Activated T-cell treated with anti-CD3 and anti-CD28 coated beads, Interleukin-2, amount 50 U/mL, for 4 hours (primary cell): ENCODE measurements at regions not wholly inside any gene's neighbourhood (a gene's known extent, or its start where the extent isn't known, plus 50 kb on each side); places are given as distances from the start of the nearest gene placed in this dataset.

Source experiments
- ATAC-seq, 2 donors: fragments of 200-7000 bp; cut with Tn5 transposase; one replicate each; pipeline ENCODE4 v1.10.0; 2021
- DNase-seq: peaks from one replicate; pipeline ENCODE4 v3.0.0-alpha.2; 2020
- H3K27me3 Mint-ChIP-seq: one replicate; pipeline ENCODE4 v1.8.0; 2021; ENCODE audit warnings: low read depth, mixed read lengths
- H3K36me3 Mint-ChIP-seq: one replicate; pipeline ENCODE4 v1.8.0; 2022; ENCODE audit warnings: mixed read lengths; ENCODE audit not compliant: insufficient read depth
- H3K4me1 Mint-ChIP-seq: one replicate; pipeline ENCODE4 v1.8.0; 2021; ENCODE audit warnings: low read depth, mixed read lengths
- H3K4me3 Mint-ChIP-seq: one replicate; pipeline ENCODE4 v1.8.0; 2021; ENCODE audit warnings: mild to moderate bottlenecking, moderate library complexity, mixed read lengths
- H3K9me3 Mint-ChIP-seq: one replicate; pipeline ENCODE4 v1.8.0; 2021; ENCODE audit warnings: mixed read lengths

- H3K4me1 Mint-ChIP-seq: no peaks in the 10 kb centered on the region
- H3K9me3 Mint-ChIP-seq: peaks cover 6% of the 10 kb centered on the region
- ATAC-seq: no peak
Measured at GRCh38 chr13:62629618-62630017, 1214.0 kb upstream of the PCDH20 start.

GRCh38 chr13:62627226-62627625, 1211.6 kb upstream of the PCDH20 start:
- ATAC-seq (no peak), DNase-seq (no peak)
- H3K9me3 Mint-ChIP-seq: peaks cover 6% of the 10 kb centered on the region
- H3K36me3 Mint-ChIP-seq: no peaks in the 10 kb centered on the region
- H3K4me3 Mint-ChIP-seq: no peak overlapping the region
- H3K4me1 Mint-ChIP-seq: no peaks in the 10 kb centered on the region
- H3K27me3 Mint-ChIP-seq: no peaks in the 10 kb centered on the region

More at GRCh38 chr13:62629618-62630017, 1214.0 kb upstream of the PCDH20 start:
- H3K4me3 Mint-ChIP-seq: no peak overlapping the region
- no peak for DNase-seq
- H3K27me3 Mint-ChIP-seq: no peaks in the 10 kb centered on the region
- H3K36me3 Mint-ChIP-seq: no peaks in the 10 kb centered on the region

- peaks cover 6% of the 10 kb centered on the region for H3K9me3 Mint-ChIP-seq
- H3K27me3 Mint-ChIP-seq: no peaks in the 10 kb centered on the region
- ATAC-seq: no peak
- no peak for DNase-seq
- H3K4me3 Mint-ChIP-seq: no peak overlapping the region
- no peaks in the 10 kb centered on the region for H3K4me1 Mint-ChIP-seq
- no peaks in the 10 kb centered on the region for H3K36me3 Mint-ChIP-seq
Measured at GRCh38 chr13:62626771-62627170, 1211.1 kb upstream of the PCDH20 start.

- DNase-seq (no peak), ATAC-seq (no peak)
- Mint-ChIP-seq H3K4me3 (no peak overlapping the region), H3K36me3 (no peaks in the 10 kb centered on the region), H3K4me1 (no peaks in the 10 kb centered on the region), H3K9me3 (peaks cover 6% of the 10 kb centered on the region), H3K27me3 (no peaks in the 10 kb centered on the region)
Measured at GRCh38 chr13:62625214-62625881, 1209.7 kb upstream of the PCDH20 start.

GRCh38 chr13:62613819-62614218, 1198.2 kb upstream of the PCDH20 start:
- Mint-ChIP-seq H3K4me3 (no peak overlapping the region), H3K27me3 (no peaks in the 10 kb centered on the region), H3K4me1 (no peaks in the 10 kb centered on the region), H3K36me3 (no peaks in the 10 kb centered on the region), H3K9me3 (peaks cover 13% of the 10 kb centered on the region)
- DNase-seq (no peak), ATAC-seq (no peak)

- no peaks in the 10 kb centered on the region for H3K27me3 Mint-ChIP-seq
- no peak overlapping the region for H3K4me3 Mint-ChIP-seq
- no peak for ATAC-seq
- no peaks in the 10 kb centered on the region for H3K4me1 Mint-ChIP-seq
- no peak for DNase-seq
- H3K36me3 Mint-ChIP-seq: no peaks in the 10 kb centered on the region
- peaks cover 16% of the 10 kb centered on the region for H3K9me3 Mint-ChIP-seq
Measured at GRCh38 chr13:62611343-62611742, 1195.7 kb upstream of the PCDH20 start.

- peaks cover 12% of the 10 kb centered on the region for H3K9me3 Mint-ChIP-seq
- no peaks in the 10 kb centered on the region for H3K36me3 Mint-ChIP-seq
- ATAC-seq: no peak
- no peak overlapping the region for H3K4me3 Mint-ChIP-seq
- no peaks in the 10 kb centered on the region for H3K27me3 Mint-ChIP-seq
- no peaks in the 10 kb centered on the region for H3K4me1 Mint-ChIP-seq
- no peak for DNase-seq
Measured at GRCh38 chr13:62598708-62599107, 1183.1 kb upstream of the PCDH20 start.

- Mint-ChIP-seq H3K27me3 (no peaks in the 10 kb centered on the region), H3K4me3 (no peak overlapping the region), H3K9me3 (peaks cover 10% of the 10 kb centered on the region), H3K36me3 (no peaks in the 10 kb centered on the region), H3K4me1 (no peaks in the 10 kb centered on the region)
- ATAC-seq: no peak
- no peak for DNase-seq
Measured at GRCh38 chr13:62595976-62596375, 1180.3 kb upstream of the PCDH20 start.

- Mint-ChIP-seq H3K27me3 (no peaks in the 10 kb centered on the region), H3K9me3 (peaks cover 18% of the 10 kb centered on the region), H3K4me3 (no peak overlapping the region), H3K36me3 (no peaks in the 10 kb centered on the region), H3K4me1 (no peaks in the 10 kb centered on the region)
- no peak for DNase-seq
- ATAC-seq: no peak
Measured at GRCh38 chr13:62593804-62594203, 1178.2 kb upstream of the PCDH20 start.

GRCh38 chr13:62583466-62583865, 1167.8 kb upstream of the PCDH20 start:
- no peak overlapping the region for H3K4me3 Mint-ChIP-seq
- H3K9me3 Mint-ChIP-seq: peaks cover 5% of the 10 kb centered on the region
- no peak for ATAC-seq
- no peaks in the 10 kb centered on the region for H3K36me3 Mint-ChIP-seq
- H3K4me1 Mint-ChIP-seq: no peaks in the 10 kb centered on the region
- no peak for DNase-seq
- H3K27me3 Mint-ChIP-seq: no peaks in the 10 kb centered on the region

- no peaks in the 10 kb centered on the region for H3K4me1 Mint-ChIP-seq
- H3K36me3 Mint-ChIP-seq: no peaks in the 10 kb centered on the region
- no peaks in the 10 kb centered on the region for H3K27me3 Mint-ChIP-seq
- ATAC-seq (no peak), DNase-seq (no peak)
- no peak overlapping the region for H3K4me3 Mint-ChIP-seq
- H3K9me3 Mint-ChIP-seq: peaks cover 9% of the 10 kb centered on the region
Measured at GRCh38 chr13:62578402-62578801, 1162.8 kb upstream of the PCDH20 start.

- Mint-ChIP-seq H3K36me3 (no peaks in the 10 kb centered on the region), H3K4me1 (no peaks in the 10 kb centered on the region), H3K9me3 (peaks cover 12% of the 10 kb centered on the region)
Measured at GRCh38 chr13:62564770-62565169, 1149.1 kb upstream of the PCDH20 start.

GRCh38 chr13:62563251-62563650, 1147.6 kb upstream of the PCDH20 start:
- no peaks in the 10 kb centered on the region for H3K27me3 Mint-ChIP-seq
- H3K9me3 Mint-ChIP-seq: peaks cover 8% of the 10 kb centered on the region
- ATAC-seq (no peak), DNase-seq (no peak)
- H3K4me3 Mint-ChIP-seq: no peak overlapping the region
- no peaks in the 10 kb centered on the region for H3K36me3 Mint-ChIP-seq
- no peaks in the 10 kb centered on the region for H3K4me1 Mint-ChIP-seq

More at GRCh38 chr13:62564770-62565169, 1149.1 kb upstream of the PCDH20 start:
- no peaks in the 10 kb centered on the region for H3K27me3 Mint-ChIP-seq
- ATAC-seq (no peak), DNase-seq (no peak)
- H3K4me3 Mint-ChIP-seq: no peak overlapping the region

- DNase-seq (no peak), ATAC-seq (no peak)
- Mint-ChIP-seq H3K4me3 (no peak overlapping the region), H3K36me3 (no peaks in the 10 kb centered on the region), H3K27me3 (no peaks in the 10 kb centered on the region), H3K9me3 (peaks cover 11% of the 10 kb centered on the region), H3K4me1 (no peaks in the 10 kb centered on the region)
Measured at GRCh38 chr13:62556978-62557377, 1141.3 kb upstream of the PCDH20 start.

- Mint-ChIP-seq H3K4me3 (no peak overlapping the region), H3K36me3 (no peaks in the 10 kb centered on the region), H3K27me3 (no peaks in the 10 kb centered on the region), H3K4me1 (no peaks in the 10 kb centered on the region), H3K9me3 (peaks cover 17% of the 10 kb centered on the region)
- DNase-seq: no peak
- ATAC-seq: no peak
Measured at GRCh38 chr13:62551588-62551987, 1135.9 kb upstream of the PCDH20 start.
